SK-N-SH treated with all-trans-retinoic acid at 6 μM for 48 hours (cell line): ENCODE measurements at regions not wholly inside any gene's neighbourhood (a gene's known extent, or its start where the extent isn't known, plus 50 kb on each side); places are given as distances from the start of the nearest gene placed in this dataset.

Source experiments
- BACH2 ChIP-seq: fragments of 250-450 bp; sonication (Bioruptor Pico); IDR thresholded peaks from 2 replicates; pipeline ENCODE4 v1.9.0; 2021; ENCODE audit warnings: mild to moderate bottlenecking, borderline replicate concordance
- CREB5 ChIP-seq: fragments of 250-450 bp; sonication (Bioruptor Pico); IDR thresholded peaks from 2 replicates; pipeline ENCODE4 v1.5.1; 2020; ENCODE audit warnings: low read depth, mild to moderate bottlenecking, moderate library complexity
- CSDC2 ChIP-seq: fragments of 250-450 bp; sonication (Bioruptor Pico); IDR thresholded peaks from 2 replicates; pipeline ENCODE4 v1.5.0; 2020; ENCODE audit warnings: mild to moderate bottlenecking, moderate library complexity
- CSRNP3 ChIP-seq: fragments of 250-450 bp; sonication (Bioruptor Pico); IDR thresholded peaks from 2 replicates; pipeline ENCODE4 v1.5.1; 2021; ENCODE audit warnings: mild to moderate bottlenecking, moderate library complexity
- ISL1 ChIP-seq: fragments of 250-450 bp; sonication (Bioruptor Pico); IDR thresholded peaks from 2 replicates; pipeline ENCODE4 v2.1.2; 2022; ENCODE audit warnings: mild to moderate bottlenecking, moderate library complexity
- ZNF70 ChIP-seq: fragments of 450-650 bp; formaldehyde crosslinking; IDR thresholded peaks from 2 replicates; pipeline ENCODE4 v1.5.0; 2020; ENCODE audit warnings: mild to moderate bottlenecking, moderate library complexity
- TF ChIP-seq, protein P1 (sequence below): fragments of 250-450 bp; sonication (Bioruptor Pico); IDR thresholded peaks from 2 replicates; pipeline ENCODE4 v1.8.0; 2020; ENCODE audit warnings: mild to moderate bottlenecking, moderate library complexity, borderline replicate concordance

- no peak for TF ChIP-seq BACH2
- no peak for TF ChIP-seq ISL1 (CRISPR knock-in tag)
- TF ChIP-seq CSDC2 (CRISPR knock-in tag): no peak
- no peak for TF ChIP-seq CREB5 (CRISPR knock-in tag)
- no peak for TF ChIP-seq ZNF70 (CRISPR knock-in tag)
- TF ChIP-seq CSRNP3 (CRISPR knock-in tag): no peak
- TF ChIP-seq, protein P1, sequence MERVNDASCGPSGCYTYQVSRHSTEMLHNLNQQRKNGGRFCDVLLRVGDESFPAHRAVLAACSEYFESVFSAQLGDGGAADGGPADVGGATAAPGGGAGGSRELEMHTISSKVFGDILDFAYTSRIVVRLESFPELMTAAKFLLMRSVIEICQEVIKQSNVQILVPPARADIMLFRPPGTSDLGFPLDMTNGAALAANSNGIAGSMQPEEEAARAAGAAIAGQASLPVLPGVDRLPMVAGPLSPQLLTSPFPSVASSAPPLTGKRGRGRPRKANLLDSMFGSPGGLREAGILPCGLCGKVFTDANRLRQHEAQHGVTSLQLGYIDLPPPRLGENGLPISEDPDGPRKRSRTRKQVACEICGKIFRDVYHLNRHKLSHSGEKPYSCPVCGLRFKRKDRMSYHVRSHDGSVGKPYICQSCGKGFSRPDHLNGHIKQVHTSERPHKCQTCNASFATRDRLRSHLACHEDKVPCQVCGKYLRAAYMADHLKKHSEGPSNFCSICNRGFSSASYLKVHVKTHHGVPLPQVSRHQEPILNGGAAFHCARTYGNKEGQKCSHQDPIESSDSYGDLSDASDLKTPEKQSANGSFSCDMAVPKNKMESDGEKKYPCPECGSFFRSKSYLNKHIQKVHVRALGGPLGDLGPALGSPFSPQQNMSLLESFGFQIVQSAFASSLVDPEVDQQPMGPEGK (CRISPR knock-in tag): no peak
These were observed 106.6 kb upstream of the ATP2B1 start for GRCh38 chr12:89815225-89815624.
